Choroid plexus epithelial cell (primary cell): ENCODE measurements at regions not wholly inside any gene's neighbourhood (a gene's known extent, or its start where the extent isn't known, plus 50 kb on each side); places are given as distances from the start of the nearest gene placed in this dataset.
"Not testable (repeated sequence)": the region's sequence is repeated elsewhere in the genome, so short reads cannot be mapped to it uniquely, and the experiment has no call there.

Experiments
- DNase-seq: peaks from one replicate; pipeline ENCODE4 v3.0.0-alpha.2; 2010; ENCODE audit warnings: low read depth
- H3K4me3 ChIP-seq: 2 replicates; pipeline ENCODE4 v1.5.1; 2011; ENCODE audit warnings: low read depth, mild to moderate bottlenecking, control low read depth, low read length, moderate library complexity
- CTCF ChIP-seq: conservative IDR thresholded peaks from 2 replicates; pipeline ENCODE4 v1.5.1; 2011; ENCODE audit warnings: low read depth, mild to moderate bottlenecking, control low read depth, inconsistent platforms, low read length, moderate library complexity

- DNase-seq: peak; percentile 55
- no peak overlapping the region for H3K4me3 ChIP-seq
- TF ChIP-seq CTCF: no peak
Measured at GRCh38 chr14:37668646-37669045, 73.2 kb downstream of the TTC6 start.

- DNase-seq: no peak
- no peak for TF ChIP-seq CTCF
- H3K4me3 ChIP-seq: no peak overlapping the region
Measured at GRCh38 chr14:37669242-37669641, 73.8 kb downstream of the TTC6 start.

GRCh38 chr14:37673439-37673838, 78.0 kb downstream of the TTC6 start:
- TF ChIP-seq CTCF: no peak
- DNase-seq: peak; percentile 15
- H3K4me3 ChIP-seq: no peak overlapping the region

- no peak for TF ChIP-seq CTCF
- H3K4me3 ChIP-seq: no peak overlapping the region
- DNase-seq: peak; percentile 59
Measured at GRCh38 chr14:37678916-37679315, 83.5 kb downstream of the TTC6 start.

GRCh38 chr14:37681486-37681885, 86.1 kb downstream of the TTC6 start:
- TF ChIP-seq CTCF: no peak
- DNase-seq: no peak
- H3K4me3 ChIP-seq: no peak overlapping the region

- not testable (repeated sequence) for H3K4me3 ChIP-seq, DNase-seq
Measured at GRCh38 chr14:37692680-37693079, 97.3 kb downstream of the TTC6 start.

- not testable (repeated sequence) for DNase-seq, H3K4me3 ChIP-seq
Measured at GRCh38 chr14:37693420-37693819, 98.0 kb downstream of the TTC6 start.

- TF ChIP-seq CTCF: no peak
- peak; percentile 37 for DNase-seq
- no peak overlapping the region for H3K4me3 ChIP-seq
Measured at GRCh38 chr14:37695866-37696265, 100.4 kb downstream of the TTC6 start.
